ENCODE measurements at regions not wholly inside any gene's neighbourhood (a gene's known extent, or its start where the extent isn't known, plus 50 kb on each side); places are given as distances from the start of the nearest gene placed in this dataset.

DNA sequence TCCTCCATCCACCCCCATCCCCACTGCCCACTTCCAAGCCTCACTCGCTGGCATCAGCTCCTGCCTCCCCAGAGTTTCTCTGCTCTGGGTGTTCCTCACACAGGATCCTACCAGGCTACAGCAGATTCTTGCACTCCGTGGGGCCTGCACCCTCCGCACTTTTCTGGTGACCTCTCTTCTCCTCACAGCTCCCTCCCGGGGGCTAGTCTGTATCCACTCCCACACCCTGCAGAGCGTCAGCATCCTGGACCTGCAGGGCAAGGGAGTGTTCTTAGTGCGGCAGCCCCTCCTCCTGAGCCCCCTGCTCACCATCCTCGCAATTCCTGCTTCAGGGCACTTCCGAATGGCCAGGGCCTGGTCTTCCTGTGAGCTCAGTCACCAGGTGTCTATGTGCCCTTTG is 224.2 kb downstream of the DLL1 start:
- no peak overlapping the region for H3K4me3 ChIP-seq (ENCODE audit: low read depth, low read length)
- DNase-seq (ENCODE audit: low read depth), result no peak
- TF ChIP-seq, protein P1, sequence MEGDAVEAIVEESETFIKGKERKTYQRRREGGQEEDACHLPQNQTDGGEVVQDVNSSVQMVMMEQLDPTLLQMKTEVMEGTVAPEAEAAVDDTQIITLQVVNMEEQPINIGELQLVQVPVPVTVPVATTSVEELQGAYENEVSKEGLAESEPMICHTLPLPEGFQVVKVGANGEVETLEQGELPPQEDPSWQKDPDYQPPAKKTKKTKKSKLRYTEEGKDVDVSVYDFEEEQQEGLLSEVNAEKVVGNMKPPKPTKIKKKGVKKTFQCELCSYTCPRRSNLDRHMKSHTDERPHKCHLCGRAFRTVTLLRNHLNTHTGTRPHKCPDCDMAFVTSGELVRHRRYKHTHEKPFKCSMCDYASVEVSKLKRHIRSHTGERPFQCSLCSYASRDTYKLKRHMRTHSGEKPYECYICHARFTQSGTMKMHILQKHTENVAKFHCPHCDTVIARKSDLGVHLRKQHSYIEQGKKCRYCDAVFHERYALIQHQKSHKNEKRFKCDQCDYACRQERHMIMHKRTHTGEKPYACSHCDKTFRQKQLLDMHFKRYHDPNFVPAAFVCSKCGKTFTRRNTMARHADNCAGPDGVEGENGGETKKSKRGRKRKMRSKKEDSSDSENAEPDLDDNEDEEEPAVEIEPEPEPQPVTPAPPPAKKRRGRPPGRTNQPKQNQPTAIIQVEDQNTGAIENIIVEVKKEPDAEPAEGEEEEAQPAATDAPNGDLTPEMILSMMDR (conservative IDR thresholded peaks at IDR 0.05; ENCODE audit: low read depth, low read length), result no peak

DNA sequence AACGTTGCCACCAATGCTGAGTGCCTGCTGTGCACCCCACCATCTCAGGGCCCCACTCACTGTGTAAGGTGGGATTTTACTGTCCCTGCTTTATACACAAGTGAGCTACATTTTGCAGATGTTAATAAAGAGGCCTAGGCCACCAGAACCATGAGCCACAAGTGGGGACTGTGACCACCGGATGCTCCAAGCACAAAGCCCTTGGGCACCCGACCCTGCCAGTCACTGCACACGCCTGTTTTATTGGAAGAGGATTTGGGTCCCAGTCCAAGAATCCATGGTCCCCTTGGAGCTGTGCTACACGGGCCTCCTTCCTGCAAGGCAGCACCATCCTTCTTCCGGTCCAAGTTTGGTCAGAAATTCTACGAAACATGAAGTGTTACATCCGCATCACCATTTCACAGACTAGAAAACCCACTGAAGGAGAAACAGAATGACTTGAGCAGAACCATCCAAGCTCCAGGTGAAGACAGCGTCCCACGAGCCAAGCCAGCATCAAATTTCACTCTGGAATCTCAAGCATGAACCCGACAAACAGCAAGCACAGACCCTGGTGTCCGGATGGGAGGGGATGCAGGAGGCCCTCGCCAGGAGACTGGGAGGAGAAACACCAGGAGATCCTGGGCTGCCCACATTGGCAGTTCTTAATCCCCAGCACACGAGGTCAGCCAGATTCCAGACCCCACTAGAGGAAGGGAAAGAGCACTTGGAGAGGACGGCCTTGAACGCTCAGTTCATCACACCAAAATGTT is 226.9 kb downstream of the DLL1 start:
- no peak for DNase-seq (ENCODE audit: low read depth)
- TF ChIP-seq, protein P1 (conservative IDR thresholded peaks at IDR 0.05; ENCODE audit: low read depth, low read length), result no peak

DNA sequence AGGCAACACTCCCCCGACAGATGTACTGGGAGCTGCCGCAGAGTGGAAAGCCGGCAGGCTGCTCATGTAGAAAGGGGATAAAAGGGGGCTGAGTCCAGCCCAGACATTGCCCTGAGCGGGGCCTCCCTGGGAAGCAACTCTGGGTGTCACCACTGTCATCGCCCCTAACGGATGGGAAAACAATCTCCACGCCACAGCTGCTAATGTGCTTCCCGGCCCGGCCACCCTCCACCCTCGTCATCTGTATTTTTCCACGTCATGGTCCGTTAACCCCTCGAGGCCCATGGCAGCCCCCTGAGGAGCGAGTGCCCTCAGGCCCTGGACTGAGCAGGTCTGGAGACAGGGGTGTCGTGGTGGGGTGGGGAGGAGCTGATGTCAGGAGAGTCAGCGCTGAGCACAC is 227.4 kb downstream of the DLL1 start:
- H3K4me3 ChIP-seq (ENCODE audit: low read depth, low read length), result no peak overlapping the region
- TF ChIP-seq, protein P1 (conservative IDR thresholded peaks at IDR 0.05; ENCODE audit: low read depth, low read length), result no peak
- no peak for DNase-seq (ENCODE audit: low read depth)

More for the DNA sequence above, 226.9 kb downstream of the DLL1 start:
- H3K4me3 ChIP-seq (ENCODE audit: low read depth, low read length), result no peak overlapping the region

DNA sequence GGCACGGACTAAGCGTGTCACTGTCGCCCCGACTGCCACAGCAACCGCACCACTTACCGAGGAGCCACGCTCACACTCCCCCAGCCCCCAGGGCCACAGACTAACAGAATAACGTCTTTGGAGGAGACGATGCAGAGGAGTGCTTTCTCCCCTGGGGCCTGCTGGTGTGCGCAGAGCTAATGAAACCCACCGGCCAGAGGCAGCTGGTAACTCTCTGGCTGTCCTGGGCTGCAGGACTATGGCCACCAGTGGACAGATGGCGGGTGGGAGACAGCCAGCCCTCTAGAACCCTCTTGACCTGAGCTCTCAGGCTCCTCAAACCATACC is 228.0 kb downstream of the DLL1 start:
- no peak overlapping the region for H3K4me3 ChIP-seq (ENCODE audit: low read depth, low read length)
- TF ChIP-seq, protein P1 (conservative IDR thresholded peaks at IDR 0.05; ENCODE audit: low read depth, low read length), result no peak
- no peak for DNase-seq (ENCODE audit: low read depth)

DNA sequence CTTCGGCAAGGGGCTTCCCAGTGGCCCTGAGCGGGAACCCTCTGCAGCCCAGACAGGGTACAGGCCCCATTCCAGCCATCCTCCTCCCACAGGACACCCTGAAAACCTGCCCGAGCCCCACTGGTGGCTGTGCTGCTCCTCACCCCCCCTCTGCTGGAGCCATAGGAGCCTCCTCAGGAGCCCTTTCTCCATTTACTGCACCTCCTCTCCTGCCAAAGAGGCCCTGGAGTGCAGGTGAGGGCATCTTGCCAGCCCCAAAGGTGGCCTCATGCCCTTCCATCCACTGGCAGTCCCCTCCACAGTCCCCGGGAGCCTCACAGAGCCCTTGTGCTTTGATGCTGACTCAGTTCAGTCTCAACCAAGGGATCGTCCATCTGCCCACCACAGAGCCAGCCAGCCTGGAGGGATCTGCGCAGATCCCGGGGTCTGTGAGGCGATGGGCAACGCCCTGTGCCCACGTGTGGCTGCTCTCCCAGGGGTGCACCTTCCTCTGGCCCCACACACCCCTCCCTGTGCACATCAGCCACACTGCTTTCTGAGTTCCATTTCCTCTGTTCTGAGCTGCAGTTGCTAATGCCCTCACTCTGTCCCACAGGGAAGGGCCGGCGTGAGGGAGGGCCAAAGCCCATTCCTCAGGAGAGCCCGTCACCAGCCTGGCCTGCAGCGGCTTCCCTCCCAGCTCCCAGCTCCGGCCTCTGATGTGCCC is 228.5 kb downstream of the DLL1 start:
- TF ChIP-seq, protein P1 (conservative IDR thresholded peaks at IDR 0.05; ENCODE audit: low read depth, low read length), result no peak
- H3K4me3 ChIP-seq (ENCODE audit: low read depth, low read length), result no peak overlapping the region
- DNase-seq (ENCODE audit: low read depth), result no peak

DNA sequence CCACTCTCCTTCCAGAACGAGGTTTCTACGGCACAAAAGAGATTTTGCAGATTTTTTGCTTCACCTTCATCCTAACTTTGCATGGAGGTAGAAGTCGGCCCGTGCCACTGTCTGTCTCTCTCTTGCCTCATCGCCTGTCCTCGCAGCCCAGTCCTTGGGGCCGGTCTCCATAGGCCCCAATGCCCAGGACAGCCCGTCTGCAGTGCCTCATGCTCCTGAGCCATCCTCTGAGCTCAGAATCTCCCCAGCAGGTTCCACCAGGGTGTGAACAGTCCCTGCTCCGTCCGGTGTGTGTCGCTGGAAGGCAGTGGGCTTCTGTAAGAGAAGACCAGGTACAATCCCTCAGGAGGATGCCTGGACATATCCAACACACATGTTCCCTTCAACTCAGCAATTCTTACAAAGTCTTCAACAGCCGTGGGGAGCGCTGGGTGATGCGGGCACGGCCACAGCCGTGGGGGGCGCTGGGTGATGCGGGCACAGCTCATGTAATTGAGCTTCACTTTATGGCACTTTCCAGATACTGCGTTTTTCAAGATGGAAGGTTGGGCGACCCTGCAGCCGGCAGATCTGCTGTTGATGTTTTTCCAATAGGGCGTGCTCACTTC is 231.9 kb downstream of the DLL1 start:
- TF ChIP-seq, protein P1 (conservative IDR thresholded peaks at IDR 0.05; ENCODE audit: low read depth, low read length), result no peak
- H3K4me3 ChIP-seq (ENCODE audit: low read depth, low read length), result no peak overlapping the region
- DNase-seq (ENCODE audit: low read depth), result no peak

Measured in epithelial cell of proximal tubule (primary cell).